HepG2 (cell line): ENCODE measurements at regions not wholly inside any gene's neighbourhood (a gene's known extent, or its start where the extent isn't known, plus 50 kb on each side); places are given as distances from the start of the nearest gene placed in this dataset.

ENCODE experiments used
- CENPT ChIP-seq: sonication (generic); formaldehyde crosslinking; IDR thresholded peaks from 2 replicates; pipeline ENCODE4 v1.8.0; 2022; ENCODE audit warnings: low read depth, mild to moderate bottlenecking, moderate library complexity, missing genetic modification reagents
- FOXC1 ChIP-seq: sonication (generic); formaldehyde crosslinking; IDR thresholded peaks from 2 replicates; pipeline ENCODE4 v1.8.0; 2022; ENCODE audit warnings: mild to moderate bottlenecking, missing genetic modification reagents, borderline replicate concordance
- SIN3A ChIP-seq: IDR thresholded peaks from 2 replicates; pipeline ENCODE4 v1.6.1; 2011; ENCODE audit warnings: low read depth, mild to moderate bottlenecking, control low read depth, low read length, borderline replicate concordance
- ZBTB40 ChIP-seq, 2 experiments: fragments of 450-650 bp in 1 of 2; sonication (generic) in 1 of 2; formaldehyde crosslinking in 1 of 2; IDR thresholded peaks; 2 replicates each; pipeline versions ENCODE4 v1.6.1 to v1.8.0; 2016 to 2022; ENCODE audit warnings: antibody characterized with exemption in 1 of 2, mild to moderate bottlenecking in 1 of 2, missing genetic modification reagents in 1 of 2
- TF ChIP-seq, protein P1 (sequence below): sonication (generic); formaldehyde crosslinking; IDR thresholded peaks from 2 replicates; pipeline ENCODE4 v1.5.0; 2020; ENCODE audit warnings: mild to moderate bottlenecking, low read depth, missing genetic modification reagents, borderline replicate concordance

- TF ChIP-seq ZBTB40 (IDR thresholded peaks at IDR 0.05) (no peak), ZBTB40 (CRISPR knock-in tag; IDR thresholded peaks at IDR 0.05) (no peak), CENPT (CRISPR knock-in tag) (no peak), FOXC1 (CRISPR knock-in tag) (no peak), SIN3A (no peak)
- TF ChIP-seq, protein P1, sequence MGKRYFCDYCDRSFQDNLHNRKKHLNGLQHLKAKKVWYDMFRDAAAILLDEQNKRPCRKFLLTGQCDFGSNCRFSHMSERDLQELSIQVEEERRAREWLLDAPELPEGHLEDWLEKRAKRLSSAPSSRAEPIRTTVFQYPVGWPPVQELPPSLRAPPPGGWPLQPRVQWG = no peak
These were observed 333.7 kb upstream of the PODXL start (continued) for GRCh38 chr7:131890176-131890575.
